ENCODE measurements at regions not wholly inside any gene's neighbourhood (a gene's known extent, or its start where the extent isn't known, plus 50 kb on each side); places are given as distances from the start of the nearest gene placed in this dataset.
A peak's percentile ranks its signal among the peaks of the same experiment; 100 is the strongest.

- ChIA-PET CTCF (interaction anchor here (1.7 kb wide), 1 partner anchor 199 kb away, joined by 3 read pairs; no protein-coding TSS in a partner anchor), POLR2A (no interaction called here)
- Histone ChIP-seq H3K36me3 (ENCODE audit: control insufficient read depth in 4 of 4, insufficient read depth in 4 of 4, low read length in 3 of 4) (no peaks in the 10 kb centered on the region), H3K9me3 (ENCODE audit: control extremely low read depth in 1 of 5, control insufficient read depth in 4 of 5, insufficient read depth in 2 of 5, low read depth in 1 of 5, low read length in 4 of 5) (peaks cover 0 to 7% (median 0%) of the 10 kb centered on the region in 5 experiments), H3K4me1 (ENCODE audit: control extremely low read depth in 1 of 4, control insufficient read depth in 4 of 4, insufficient read depth in 4 of 4, low read length in 3 of 4) (peaks cover 0 to 3% (median 0%) of the 10 kb centered on the region in 4 experiments), H3K27me3 (replicated peaks in 2 of 5; ENCODE audit: control insufficient read depth in 4 of 5, insufficient read depth in 5 of 5, low read length in 4 of 5) (peaks cover 0 to 7% (median 0%) of the 10 kb centered on the region in 5 experiments), H3K27ac (ENCODE audit: insufficient read depth in 1 of 2, low read depth in 1 of 2, low read length in 2 of 2, poor library complexity in 1 of 2, severe bottlenecking in 2 of 2) (no peak overlapping the region), H3K4me3 (ENCODE audit: control insufficient read depth in 1 of 7, extremely low read depth in 1 of 7, insufficient read depth in 4 of 7, low read depth in 2 of 7, low read length in 6 of 7) (no peak overlapping the region)
- DNase-seq, result no peak
- 78% methylated on average over 11 of the region's 11 CpGs for WGBS (ENCODE audit: insufficient coverage)
These were observed 276.6 kb upstream of the TCERG1L start for GRCh38 chr10:131587976-131588680.

- DNase-seq, result no peak
- Histone ChIP-seq H3K4me3 (ENCODE audit: control insufficient read depth in 1 of 7, extremely low read depth in 1 of 7, insufficient read depth in 4 of 7, low read depth in 2 of 7, low read length in 6 of 7) (no peak overlapping the region), H3K36me3 (ENCODE audit: control insufficient read depth in 4 of 4, insufficient read depth in 4 of 4, low read length in 3 of 4) (no peaks in the 10 kb centered on the region), H3K27ac (ENCODE audit: insufficient read depth in 1 of 2, low read depth in 1 of 2, low read length in 2 of 2, poor library complexity in 1 of 2, severe bottlenecking in 2 of 2) (no peak overlapping the region), H3K4me1 (ENCODE audit: control extremely low read depth in 1 of 4, control insufficient read depth in 4 of 4, insufficient read depth in 4 of 4, low read length in 3 of 4) (peaks cover 0 to 3% (median 0%) of the 10 kb centered on the region in 4 experiments), H3K27me3 (replicated peaks in 2 of 5; ENCODE audit: control insufficient read depth in 4 of 5, insufficient read depth in 5 of 5, low read length in 4 of 5) (peaks cover 0 to 7% (median 0%) of the 10 kb centered on the region in 5 experiments), H3K9me3 (ENCODE audit: control extremely low read depth in 1 of 5, control insufficient read depth in 4 of 5, insufficient read depth in 2 of 5, low read depth in 1 of 5, low read length in 4 of 5) (peaks cover 0 to 7% (median 0%) of the 10 kb centered on the region in 5 experiments)
- ChIA-PET CTCF (interaction anchor here (1.7 kb wide), 1 partner anchor 198 kb away, joined by 3 read pairs; no protein-coding TSS in a partner anchor), POLR2A (interaction anchor here (0.6 kb wide), 1 partner anchor 1536 kb away, joined by 3 read pairs; no protein-coding TSS in a partner anchor)
- 90% methylated on average over 11 of the region's 11 CpGs for WGBS (ENCODE audit: insufficient coverage)
These were observed 277.2 kb upstream of the TCERG1L start for GRCh38 chr10:131588704-131589220.

- H3K4me1 ChIP-seq (ENCODE audit: control extremely low read depth in 1 of 4, control insufficient read depth in 4 of 4, insufficient read depth in 4 of 4, low read length in 3 of 4), result peaks cover 0 to 3% (median 0%) of the 10 kb centered on the region in 4 experiments
- H3K27me3 ChIP-seq (replicated peaks in 2 of 5; ENCODE audit: control insufficient read depth in 4 of 5, insufficient read depth in 5 of 5, low read length in 4 of 5), result peaks cover 0 to 6% (median 0%) of the 10 kb centered on the region in 5 experiments
- H3K36me3 ChIP-seq (ENCODE audit: control insufficient read depth in 4 of 4, insufficient read depth in 4 of 4, low read length in 3 of 4), result no peaks in the 10 kb centered on the region
- no peak overlapping the region for H3K27ac ChIP-seq (ENCODE audit: insufficient read depth in 1 of 2, low read depth in 1 of 2, low read length in 2 of 2, poor library complexity in 1 of 2, severe bottlenecking in 2 of 2)
- no peak overlapping the region for H3K4me3 ChIP-seq (ENCODE audit: control insufficient read depth in 1 of 7, extremely low read depth in 1 of 7, insufficient read depth in 4 of 7, low read depth in 2 of 7, low read length in 6 of 7)
- no peak for DNase-seq
- ChIA-PET CTCF (no interaction called here), POLR2A (no interaction called here)
- 67% methylated on average over 1 of the region's 1 CpG for WGBS (ENCODE audit: insufficient coverage)
- H3K9me3 ChIP-seq (ENCODE audit: control extremely low read depth in 1 of 5, control insufficient read depth in 4 of 5, insufficient read depth in 2 of 5, low read depth in 1 of 5, low read length in 4 of 5), result peaks cover 0 to 7% (median 0%) of the 10 kb centered on the region in 5 experiments
These were observed 279.0 kb upstream of the TCERG1L start for GRCh38 chr10:131590567-131590966.

- Histone ChIP-seq H3K27me3 (replicated peaks in 2 of 5; ENCODE audit: control insufficient read depth in 4 of 5, insufficient read depth in 5 of 5, low read length in 4 of 5) (peaks cover 0 to 2% (median 0%) of the 10 kb centered on the region in 5 experiments), H3K9me3 (ENCODE audit: control extremely low read depth in 1 of 5, control insufficient read depth in 4 of 5, insufficient read depth in 2 of 5, low read depth in 1 of 5, low read length in 4 of 5) (peaks cover 0 to 5% (median 0%) of the 10 kb centered on the region in 5 experiments), H3K4me3 (ENCODE audit: control insufficient read depth in 1 of 7, extremely low read depth in 1 of 7, insufficient read depth in 4 of 7, low read depth in 2 of 7, low read length in 6 of 7) (no peak overlapping the region), H3K36me3 (ENCODE audit: control insufficient read depth in 4 of 4, insufficient read depth in 4 of 4, low read length in 3 of 4) (no peaks in the 10 kb centered on the region), H3K4me1 (ENCODE audit: control extremely low read depth in 1 of 4, control insufficient read depth in 4 of 4, insufficient read depth in 4 of 4, low read length in 3 of 4) (peaks cover 0 to 3% (median 0%) of the 10 kb centered on the region in 4 experiments), H3K27ac (ENCODE audit: insufficient read depth in 1 of 2, low read depth in 1 of 2, low read length in 2 of 2, poor library complexity in 1 of 2, severe bottlenecking in 2 of 2) (no peak overlapping the region)
- POLR2A ChIA-PET, result no interaction called here
- CTCF ChIA-PET, result no interaction called here
- peak in 2 of 3 donors; percentile 8 to 18 for DNase-seq
These were observed 280.4 kb upstream of the TCERG1L start for GRCh38 chr10:131591936-131592335.

GRCh38 chr10:131609176-131609575 lies 291.6 kb upstream of the PPP2R2D start:
- 83% methylated on average over 6 of the region's 12 CpGs for WGBS (ENCODE audit: insufficient coverage)
- no peak for DNase-seq
- Histone ChIP-seq H3K9me3 (ENCODE audit: control extremely low read depth in 1 of 5, control insufficient read depth in 4 of 5, insufficient read depth in 2 of 5, low read depth in 1 of 5, low read length in 4 of 5) (peaks cover 0 to 8% (median 3%) of the 10 kb centered on the region in 5 experiments), H3K27ac (ENCODE audit: insufficient read depth in 1 of 2, low read depth in 1 of 2, low read length in 2 of 2, poor library complexity in 1 of 2, severe bottlenecking in 2 of 2) (no peak overlapping the region), H3K4me3 (ENCODE audit: control insufficient read depth in 1 of 7, extremely low read depth in 1 of 7, insufficient read depth in 4 of 7, low read depth in 2 of 7, low read length in 6 of 7) (no peak overlapping the region), H3K27me3 (replicated peaks in 2 of 5; ENCODE audit: control insufficient read depth in 4 of 5, insufficient read depth in 5 of 5, low read length in 4 of 5) (peaks cover 0 to 5% (median 0%) of the 10 kb centered on the region in 5 experiments), H3K4me1 (ENCODE audit: control extremely low read depth in 1 of 4, control insufficient read depth in 4 of 4, insufficient read depth in 4 of 4, low read length in 3 of 4) (no peaks in the 10 kb centered on the region), H3K36me3 (ENCODE audit: control insufficient read depth in 4 of 4, insufficient read depth in 4 of 4, low read length in 3 of 4) (no peaks in the 10 kb centered on the region)
- CTCF ChIA-PET, result no interaction called here
- POLR2A ChIA-PET, result no interaction called here

GRCh38 chr10:131615150-131615549 lies 285.7 kb upstream of the PPP2R2D start:
- CTCF ChIA-PET, result no interaction called here
- Histone ChIP-seq H3K9me3 (ENCODE audit: control extremely low read depth in 1 of 5, control insufficient read depth in 4 of 5, insufficient read depth in 2 of 5, low read depth in 1 of 5, low read length in 4 of 5) (no peaks in the 10 kb centered on the region), H3K27me3 (replicated peaks in 2 of 5; ENCODE audit: control insufficient read depth in 4 of 5, insufficient read depth in 5 of 5, low read length in 4 of 5) (peaks cover 0 to 11% (median 3%) of the 10 kb centered on the region in 5 experiments)

GRCh38 chr10:131616040-131616439 lies 284.8 kb upstream of the PPP2R2D start:
- H3K36me3 ChIP-seq (ENCODE audit: control insufficient read depth in 4 of 4, insufficient read depth in 4 of 4, low read length in 3 of 4), result no peaks in the 10 kb centered on the region
- ChIA-PET CTCF (no interaction called here), POLR2A (no interaction called here)
- no peak overlapping the region for H3K27ac ChIP-seq (ENCODE audit: insufficient read depth in 1 of 2, low read depth in 1 of 2, low read length in 2 of 2, poor library complexity in 1 of 2, severe bottlenecking in 2 of 2)
- WGBS (ENCODE audit: insufficient coverage), result 95% methylated on average over 6 of the region's 6 CpGs
- H3K4me1 ChIP-seq (ENCODE audit: control extremely low read depth in 1 of 4, control insufficient read depth in 4 of 4, insufficient read depth in 4 of 4, low read length in 3 of 4), result no peaks in the 10 kb centered on the region
- H3K9me3 ChIP-seq (ENCODE audit: control extremely low read depth in 1 of 5, control insufficient read depth in 4 of 5, insufficient read depth in 2 of 5, low read depth in 1 of 5, low read length in 4 of 5), result no peaks in the 10 kb centered on the region
- H3K4me3 ChIP-seq (ENCODE audit: control insufficient read depth in 1 of 7, extremely low read depth in 1 of 7, insufficient read depth in 4 of 7, low read depth in 2 of 7, low read length in 6 of 7), result no peak overlapping the region
- DNase-seq, result no peak
- peaks cover 0 to 11% (median 3%) of the 10 kb centered on the region in 5 experiments for H3K27me3 ChIP-seq (replicated peaks in 2 of 5; ENCODE audit: control insufficient read depth in 4 of 5, insufficient read depth in 5 of 5, low read length in 4 of 5)

More at GRCh38 chr10:131615150-131615549, 285.7 kb upstream of the PPP2R2D start:
- no peak overlapping the region for H3K27ac ChIP-seq (ENCODE audit: insufficient read depth in 1 of 2, low read depth in 1 of 2, low read length in 2 of 2, poor library complexity in 1 of 2, severe bottlenecking in 2 of 2)
- no peak for DNase-seq
- H3K4me3 ChIP-seq (ENCODE audit: control insufficient read depth in 1 of 7, extremely low read depth in 1 of 7, insufficient read depth in 4 of 7, low read depth in 2 of 7, low read length in 6 of 7), result no peak overlapping the region
- no peaks in the 10 kb centered on the region for H3K36me3 ChIP-seq (ENCODE audit: control insufficient read depth in 4 of 4, insufficient read depth in 4 of 4, low read length in 3 of 4)
- WGBS (ENCODE audit: insufficient coverage), result 100% methylated on average over 2 of the region's 2 CpGs
- H3K4me1 ChIP-seq (ENCODE audit: control extremely low read depth in 1 of 4, control insufficient read depth in 4 of 4, insufficient read depth in 4 of 4, low read length in 3 of 4), result no peaks in the 10 kb centered on the region
- POLR2A ChIA-PET, result no interaction called here

Measured in common myeloid progenitor, CD34-positive (primary cell).